ENCODE measurements at regions not wholly inside any gene's neighbourhood (a gene's known extent, or its start where the extent isn't known, plus 50 kb on each side); places are given as distances from the start of the nearest gene placed in this dataset.

DNA sequence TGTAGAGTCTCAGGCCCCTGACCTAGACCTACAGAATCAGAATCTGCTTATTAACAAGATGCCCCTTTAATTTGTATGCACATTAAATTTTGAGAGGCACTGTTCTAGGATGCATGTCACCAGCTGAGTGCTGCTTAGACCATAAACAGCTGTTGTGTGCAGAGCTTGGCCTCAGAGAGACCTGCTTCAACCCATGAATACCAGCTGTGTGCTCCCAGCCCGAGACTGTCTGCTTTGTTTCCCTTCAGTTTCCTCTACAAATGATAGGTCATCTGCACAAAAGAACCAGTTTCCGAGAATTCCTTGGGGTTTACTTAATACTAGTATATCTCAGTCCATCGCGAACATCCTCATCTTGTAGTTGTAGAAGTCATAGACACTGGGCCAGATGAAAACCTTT is 158.5 kb upstream of the PFN2 start:
- Mint-ChIP-seq H3K4me3 (no peak overlapping the region), H3K9me3 (peaks cover 11% of the 10 kb centered on the region; the same call in 1 of the 2 replicates), H3K27ac (no peak overlapping the region), H3K4me1 (peaks cover 42% of the 10 kb centered on the region), H3K27me3 (ENCODE audit: low read depth) (no peaks in the 10 kb centered on the region; the same call in 1 of the 2 replicates), H3K36me3 (no peaks in the 10 kb centered on the region)
- ChIA-PET CTCF (no interaction called here), POLR2A (no interaction called here)
- TF ChIP-seq, protein P1, sequence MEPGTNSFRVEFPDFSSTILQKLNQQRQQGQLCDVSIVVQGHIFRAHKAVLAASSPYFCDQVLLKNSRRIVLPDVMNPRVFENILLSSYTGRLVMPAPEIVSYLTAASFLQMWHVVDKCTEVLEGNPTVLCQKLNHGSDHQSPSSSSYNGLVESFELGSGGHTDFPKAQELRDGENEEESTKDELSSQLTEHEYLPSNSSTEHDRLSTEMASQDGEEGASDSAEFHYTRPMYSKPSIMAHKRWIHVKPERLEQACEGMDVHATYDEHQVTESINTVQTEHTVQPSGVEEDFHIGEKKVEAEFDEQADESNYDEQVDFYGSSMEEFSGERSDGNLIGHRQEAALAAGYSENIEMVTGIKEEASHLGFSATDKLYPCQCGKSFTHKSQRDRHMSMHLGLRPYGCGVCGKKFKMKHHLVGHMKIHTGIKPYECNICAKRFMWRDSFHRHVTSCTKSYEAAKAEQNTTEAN (CRISPR knock-in tag; IDR thresholded peaks at IDR 0.05): no peak
- TF ChIP-seq, protein P2, sequence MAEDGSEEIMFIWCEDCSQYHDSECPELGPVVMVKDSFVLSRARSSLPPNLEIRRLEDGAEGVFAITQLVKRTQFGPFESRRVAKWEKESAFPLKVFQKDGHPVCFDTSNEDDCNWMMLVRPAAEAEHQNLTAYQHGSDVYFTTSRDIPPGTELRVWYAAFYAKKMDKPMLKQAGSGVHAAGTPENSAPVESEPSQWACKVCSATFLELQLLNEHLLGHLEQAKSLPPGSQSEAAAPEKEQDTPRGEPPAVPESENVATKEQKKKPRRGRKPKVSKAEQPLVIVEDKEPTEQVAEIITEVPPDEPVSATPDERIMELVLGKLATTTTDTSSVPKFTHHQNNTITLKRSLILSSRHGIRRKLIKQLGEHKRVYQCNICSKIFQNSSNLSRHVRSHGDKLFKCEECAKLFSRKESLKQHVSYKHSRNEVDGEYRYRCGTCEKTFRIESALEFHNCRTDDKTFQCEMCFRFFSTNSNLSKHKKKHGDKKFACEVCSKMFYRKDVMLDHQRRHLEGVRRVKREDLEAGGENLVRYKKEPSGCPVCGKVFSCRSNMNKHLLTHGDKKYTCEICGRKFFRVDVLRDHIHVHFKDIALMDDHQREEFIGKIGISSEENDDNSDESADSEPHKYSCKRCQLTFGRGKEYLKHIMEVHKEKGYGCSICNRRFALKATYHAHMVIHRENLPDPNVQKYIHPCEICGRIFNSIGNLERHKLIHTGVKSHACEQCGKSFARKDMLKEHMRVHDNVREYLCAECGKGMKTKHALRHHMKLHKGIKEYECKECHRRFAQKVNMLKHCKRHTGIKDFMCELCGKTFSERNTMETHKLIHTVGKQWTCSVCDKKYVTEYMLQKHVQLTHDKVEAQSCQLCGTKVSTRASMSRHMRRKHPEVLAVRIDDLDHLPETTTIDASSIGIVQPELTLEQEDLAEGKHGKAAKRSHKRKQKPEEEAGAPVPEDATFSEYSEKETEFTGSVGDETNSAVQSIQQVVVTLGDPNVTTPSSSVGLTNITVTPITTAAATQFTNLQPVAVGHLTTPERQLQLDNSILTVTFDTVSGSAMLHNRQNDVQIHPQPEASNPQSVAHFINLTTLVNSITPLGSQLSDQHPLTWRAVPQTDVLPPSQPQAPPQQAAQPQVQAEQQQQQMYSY (CRISPR knock-in tag; IDR thresholded peaks at IDR 0.05): no peak
- TF ChIP-seq ZBTB21 (CRISPR knock-in tag; IDR thresholded peaks at IDR 0.05; ENCODE audit: borderline replicate concordance) (no peak), TEAD1 (CRISPR knock-in tag; IDR thresholded peaks at IDR 0.05) (no peak)
- TF ChIP-seq, protein P3, sequence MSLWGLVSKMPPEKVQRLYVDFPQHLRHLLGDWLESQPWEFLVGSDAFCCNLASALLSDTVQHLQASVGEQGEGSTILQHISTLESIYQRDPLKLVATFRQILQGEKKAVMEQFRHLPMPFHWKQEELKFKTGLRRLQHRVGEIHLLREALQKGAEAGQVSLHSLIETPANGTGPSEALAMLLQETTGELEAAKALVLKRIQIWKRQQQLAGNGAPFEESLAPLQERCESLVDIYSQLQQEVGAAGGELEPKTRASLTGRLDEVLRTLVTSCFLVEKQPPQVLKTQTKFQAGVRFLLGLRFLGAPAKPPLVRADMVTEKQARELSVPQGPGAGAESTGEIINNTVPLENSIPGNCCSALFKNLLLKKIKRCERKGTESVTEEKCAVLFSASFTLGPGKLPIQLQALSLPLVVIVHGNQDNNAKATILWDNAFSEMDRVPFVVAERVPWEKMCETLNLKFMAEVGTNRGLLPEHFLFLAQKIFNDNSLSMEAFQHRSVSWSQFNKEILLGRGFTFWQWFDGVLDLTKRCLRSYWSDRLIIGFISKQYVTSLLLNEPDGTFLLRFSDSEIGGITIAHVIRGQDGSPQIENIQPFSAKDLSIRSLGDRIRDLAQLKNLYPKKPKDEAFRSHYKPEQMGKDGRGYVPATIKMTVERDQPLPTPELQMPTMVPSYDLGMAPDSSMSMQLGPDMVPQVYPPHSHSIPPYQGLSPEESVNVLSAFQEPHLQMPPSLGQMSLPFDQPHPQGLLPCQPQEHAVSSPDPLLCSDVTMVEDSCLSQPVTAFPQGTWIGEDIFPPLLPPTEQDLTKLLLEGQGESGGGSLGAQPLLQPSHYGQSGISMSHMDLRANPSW (CRISPR knock-in tag; conservative IDR thresholded peaks at IDR 0.05; ENCODE audit: low read depth): no peak
- ATAC-seq (no peak), DNase-seq (ENCODE audit: low spot score) (no peak)

DNA sequence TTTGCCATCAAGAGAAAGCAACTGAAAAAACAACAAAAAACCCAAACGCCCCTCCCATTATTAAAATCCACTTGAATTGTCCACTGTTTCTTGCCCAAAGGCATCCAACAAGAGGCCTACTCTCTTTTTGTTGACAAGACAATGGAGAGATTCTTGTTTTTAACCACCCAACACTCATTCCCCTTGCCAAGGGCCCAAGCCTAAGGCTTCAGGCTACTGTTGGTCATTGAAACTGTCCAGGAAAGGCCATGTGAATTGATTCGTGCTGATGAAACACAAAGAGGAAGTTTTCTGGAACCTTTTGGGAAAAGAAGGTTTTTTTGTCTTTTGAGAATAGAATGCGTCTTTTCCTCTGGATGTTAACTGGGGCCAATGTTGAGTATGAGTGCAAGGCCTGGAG is 157.4 kb upstream of the PFN2 start:
- ChIA-PET CTCF (no interaction called here), POLR2A (no interaction called here)
- H3K9me3 Mint-ChIP-seq: peaks cover 5% of the 10 kb centered on the region; the same call in 1 of the 2 replicates
- H3K4me1 Mint-ChIP-seq: peaks cover 42% of the 10 kb centered on the region
- ATAC-seq: no peak
- TF ChIP-seq NR3C1 (CRISPR knock-in tag; conservative IDR thresholded peaks at IDR 0.05; ENCODE audit: low read depth): no peak
- DNase-seq (ENCODE audit: low spot score): no peak
- no peak overlapping the region for H3K4me3 Mint-ChIP-seq
- H3K27me3 Mint-ChIP-seq (ENCODE audit: low read depth): no peaks in the 10 kb centered on the region; the same call in 1 of the 2 replicates
- no peak overlapping the region for H3K27ac Mint-ChIP-seq
- no peaks in the 10 kb centered on the region for H3K36me3 Mint-ChIP-seq

DNA sequence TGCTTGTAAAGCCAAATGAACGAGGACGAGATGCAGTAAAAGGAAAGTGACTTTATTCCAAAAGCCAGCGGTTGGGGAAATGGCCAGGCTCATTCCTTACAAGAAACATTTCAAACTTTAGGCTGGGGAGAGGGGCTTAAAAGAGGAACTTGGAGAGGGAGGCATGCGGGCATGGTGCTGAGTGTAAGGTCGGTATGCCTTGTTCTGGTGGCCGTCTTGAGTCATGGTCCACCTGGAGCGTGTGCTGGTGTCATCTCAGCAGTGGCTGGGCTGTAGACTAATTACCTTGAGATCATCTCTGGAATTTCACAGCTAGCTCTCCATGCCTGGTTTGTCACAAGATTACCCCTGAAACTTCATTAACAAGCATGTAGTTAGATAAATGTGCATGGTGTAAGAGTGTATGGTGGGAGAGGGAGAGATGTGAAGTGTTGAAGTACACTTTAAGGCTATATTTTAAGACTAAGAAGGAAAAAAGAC is 156.4 kb upstream of the PFN2 start:
- Mint-ChIP-seq H3K4me3 (no peak overlapping the region), H3K27ac (no peak overlapping the region), H3K4me1 (peaks cover 35% of the 10 kb centered on the region), H3K9me3 (peaks cover 9% of the 10 kb centered on the region; the same call in 1 of the 2 replicates), H3K27me3 (ENCODE audit: low read depth) (no peaks in the 10 kb centered on the region; the same call in 1 of the 2 replicates), H3K36me3 (no peaks in the 10 kb centered on the region)
- DNase-seq (ENCODE audit: low spot score) (no peak), ATAC-seq (no peak)
- TF ChIP-seq, protein P4, sequence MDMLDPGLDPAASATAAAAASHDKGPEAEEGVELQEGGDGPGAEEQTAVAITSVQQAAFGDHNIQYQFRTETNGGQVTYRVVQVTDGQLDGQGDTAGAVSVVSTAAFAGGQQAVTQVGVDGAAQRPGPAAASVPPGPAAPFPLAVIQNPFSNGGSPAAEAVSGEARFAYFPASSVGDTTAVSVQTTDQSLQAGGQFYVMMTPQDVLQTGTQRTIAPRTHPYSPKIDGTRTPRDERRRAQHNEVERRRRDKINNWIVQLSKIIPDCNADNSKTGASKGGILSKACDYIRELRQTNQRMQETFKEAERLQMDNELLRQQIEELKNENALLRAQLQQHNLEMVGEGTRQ (CRISPR knock-in tag; IDR thresholded peaks at IDR 0.05): no peak
- TF ChIP-seq OVOL2 (CRISPR knock-in tag; IDR thresholded peaks at IDR 0.05; ENCODE audit: borderline replicate concordance): no peak
- TF ChIP-seq, protein P5, sequence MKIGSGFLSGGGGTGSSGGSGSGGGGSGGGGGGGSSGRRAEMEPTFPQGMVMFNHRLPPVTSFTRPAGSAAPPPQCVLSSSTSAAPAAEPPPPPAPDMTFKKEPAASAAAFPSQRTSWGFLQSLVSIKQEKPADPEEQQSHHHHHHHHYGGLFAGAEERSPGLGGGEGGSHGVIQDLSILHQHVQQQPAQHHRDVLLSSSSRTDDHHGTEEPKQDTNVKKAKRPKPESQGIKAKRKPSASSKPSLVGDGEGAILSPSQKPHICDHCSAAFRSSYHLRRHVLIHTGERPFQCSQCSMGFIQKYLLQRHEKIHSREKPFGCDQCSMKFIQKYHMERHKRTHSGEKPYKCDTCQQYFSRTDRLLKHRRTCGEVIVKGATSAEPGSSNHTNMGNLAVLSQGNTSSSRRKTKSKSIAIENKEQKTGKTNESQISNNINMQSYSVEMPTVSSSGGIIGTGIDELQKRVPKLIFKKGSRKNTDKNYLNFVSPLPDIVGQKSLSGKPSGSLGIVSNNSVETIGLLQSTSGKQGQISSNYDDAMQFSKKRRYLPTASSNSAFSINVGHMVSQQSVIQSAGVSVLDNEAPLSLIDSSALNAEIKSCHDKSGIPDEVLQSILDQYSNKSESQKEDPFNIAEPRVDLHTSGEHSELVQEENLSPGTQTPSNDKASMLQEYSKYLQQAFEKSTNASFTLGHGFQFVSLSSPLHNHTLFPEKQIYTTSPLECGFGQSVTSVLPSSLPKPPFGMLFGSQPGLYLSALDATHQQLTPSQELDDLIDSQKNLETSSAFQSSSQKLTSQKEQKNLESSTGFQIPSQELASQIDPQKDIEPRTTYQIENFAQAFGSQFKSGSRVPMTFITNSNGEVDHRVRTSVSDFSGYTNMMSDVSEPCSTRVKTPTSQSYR (CRISPR knock-in tag; IDR thresholded peaks at IDR 0.05): no peak
- no peak for TF ChIP-seq MYBL2 (CRISPR knock-in tag; IDR thresholded peaks at IDR 0.05)
- TF ChIP-seq, protein P6, sequence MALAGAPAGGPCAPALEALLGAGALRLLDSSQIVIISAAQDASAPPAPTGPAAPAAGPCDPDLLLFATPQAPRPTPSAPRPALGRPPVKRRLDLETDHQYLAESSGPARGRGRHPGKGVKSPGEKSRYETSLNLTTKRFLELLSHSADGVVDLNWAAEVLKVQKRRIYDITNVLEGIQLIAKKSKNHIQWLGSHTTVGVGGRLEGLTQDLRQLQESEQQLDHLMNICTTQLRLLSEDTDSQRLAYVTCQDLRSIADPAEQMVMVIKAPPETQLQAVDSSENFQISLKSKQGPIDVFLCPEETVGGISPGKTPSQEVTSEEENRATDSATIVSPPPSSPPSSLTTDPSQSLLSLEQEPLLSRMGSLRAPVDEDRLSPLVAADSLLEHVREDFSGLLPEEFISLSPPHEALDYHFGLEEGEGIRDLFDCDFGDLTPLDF (CRISPR knock-in tag; IDR thresholded peaks at IDR 0.05): no peak
- TF ChIP-seq, protein P7, sequence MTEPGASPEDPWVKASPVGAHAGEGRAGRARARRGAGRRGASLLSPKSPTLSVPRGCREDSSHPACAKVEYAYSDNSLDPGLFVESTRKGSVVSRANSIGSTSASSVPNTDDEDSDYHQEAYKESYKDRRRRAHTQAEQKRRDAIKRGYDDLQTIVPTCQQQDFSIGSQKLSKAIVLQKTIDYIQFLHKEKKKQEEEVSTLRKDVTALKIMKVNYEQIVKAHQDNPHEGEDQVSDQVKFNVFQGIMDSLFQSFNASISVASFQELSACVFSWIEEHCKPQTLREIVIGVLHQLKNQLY (CRISPR knock-in tag; IDR thresholded peaks at IDR 0.05): no peak
- TF ChIP-seq, protein P8, sequence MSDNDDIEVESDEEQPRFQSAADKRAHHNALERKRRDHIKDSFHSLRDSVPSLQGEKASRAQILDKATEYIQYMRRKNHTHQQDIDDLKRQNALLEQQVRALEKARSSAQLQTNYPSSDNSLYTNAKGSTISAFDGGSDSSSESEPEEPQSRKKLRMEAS (CRISPR knock-in tag; IDR thresholded peaks at IDR 0.05): no peak
- no peak for TF ChIP-seq TCF7 (CRISPR knock-in tag; IDR thresholded peaks at IDR 0.05; ENCODE audit: low read depth)
- TF ChIP-seq FOXK1 (CRISPR knock-in tag; IDR thresholded peaks at IDR 0.05): no peak
- TF ChIP-seq NR3C1 (CRISPR knock-in tag; conservative IDR thresholded peaks at IDR 0.05; ENCODE audit: low read depth): no peak
- TF ChIP-seq KAT7 (CRISPR knock-in tag; IDR thresholded peaks at IDR 0.05; ENCODE audit: borderline replicate concordance): no peak
- no peak for TF ChIP-seq ZNF263 (CRISPR knock-in tag; IDR thresholded peaks at IDR 0.05; ENCODE audit: low read depth)
- TF ChIP-seq ESRRA (CRISPR knock-in tag; IDR thresholded peaks at IDR 0.05; ENCODE audit: borderline replicate concordance): no peak
- POLR2A ChIA-PET: no interaction called here
- CTCF ChIA-PET: no interaction called here
